Vagina (tissue), 2 donors: ENCODE measurements at regions not wholly inside any gene's neighbourhood (a gene's known extent, or its start where the extent isn't known, plus 50 kb on each side); places are given as distances from the start of the nearest gene placed in this dataset.

ENCODE experiments used
- DNase-seq, 2 donors: peaks; one replicate each; pipeline ENCODE4 v3.0.0-alpha.2; 2017; ENCODE audit errors: extremely low spot score in 2 of 2
- H3K27ac ChIP-seq: fragments of 200-600 bp; sonication (generic); one replicate; pipeline ENCODE4 v1.5.1; 2019
- H3K27me3 ChIP-seq: fragments of 200-600 bp; sonication (generic); one replicate; pipeline ENCODE4 v1.5.1; 2019
- H3K36me3 ChIP-seq, 2 donors: fragments of 200-600 bp; sonication (generic); one replicate each; pipeline ENCODE4 v1.5.1; 2017 to 2019
- H3K4me1 ChIP-seq: fragments of 200-600 bp; sonication (generic); one replicate; pipeline ENCODE4 v1.5.1; 2019
- H3K4me3 ChIP-seq, 2 donors: fragments of 200-600 bp; sonication (generic); 1 replicate in 1 of 2; 2 replicates in 1 of 2; pipeline ENCODE4 v1.5.1; 2016 to 2019
- H3K9me3 ChIP-seq: fragments of 200-600 bp; sonication (generic); one replicate; pipeline ENCODE4 v1.5.1; 2019
- POLR2A ChIP-seq, 2 donors: fragments of 450-650 bp; IDR thresholded peaks; one replicate each; pipeline ENCODE4 v1.6.1; 2017; ENCODE audit warnings: antibody characterized with exemption in 2 of 2, mild to moderate bottlenecking in 2 of 2, moderate library complexity in 2 of 2
- POLR2AphosphoS5 ChIP-seq, 2 donors: sonication (generic); formaldehyde crosslinking; IDR thresholded peaks; one replicate each; pipeline ENCODE4 v1.9.0; 2017; ENCODE audit warnings: antibody characterized with exemption in 2 of 2, mild to moderate bottlenecking in 2 of 2, low read depth in 1 of 2; ENCODE audit not compliant: insufficient read depth in 1 of 2
- intact Hi-C: fragments of 100-400 bp; cut with DNase I; formaldehyde crosslinking; loops from one replicate; pipeline ENCODE4 v1.15.1; 2023
- TF ChIP-seq, protein P1 (sequence below), 3 experiments: fragments of 450-650 bp in 2 of 3; fragments of 200-600 bp in 1 of 3; sonication (generic) in 1 of 3; IDR thresholded peaks; one replicate each; pipeline ENCODE4 v1.5.1; 2017 to 2019; ENCODE audit warnings: antibody characterized with exemption in 3 of 3, mild to moderate bottlenecking in 2 of 3, moderate library complexity in 2 of 3

DNA sequence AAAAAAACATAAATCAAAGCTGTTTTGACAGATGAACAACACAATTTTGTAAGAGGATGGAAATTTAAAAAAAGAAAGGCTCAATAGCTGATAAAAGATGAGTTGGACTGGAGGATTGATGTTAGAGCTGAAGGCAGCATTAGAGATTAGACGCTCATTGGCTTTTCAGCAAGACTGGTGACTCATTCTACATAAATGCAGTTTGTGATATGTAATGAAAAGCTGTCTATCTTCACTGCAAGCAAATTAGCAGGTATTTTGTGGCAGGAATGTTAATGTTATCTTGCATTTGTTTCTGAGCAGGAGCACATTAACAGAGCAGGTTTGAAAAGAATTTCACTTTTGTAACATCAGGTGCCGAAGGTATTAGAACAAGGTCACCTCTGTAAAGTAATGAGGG, 442.7 kb upstream of the NOVA1 start:
- Histone ChIP-seq H3K27me3 (no peaks in the 10 kb centered on the region), H3K4me3 (no peak overlapping the region), H3K4me1 (no peaks in the 10 kb centered on the region), H3K36me3 (no peaks in the 10 kb centered on the region), H3K9me3 (no peaks in the 10 kb centered on the region), H3K27ac (no peak overlapping the region)
- no peak for DNase-seq
- TF ChIP-seq, protein P1, sequence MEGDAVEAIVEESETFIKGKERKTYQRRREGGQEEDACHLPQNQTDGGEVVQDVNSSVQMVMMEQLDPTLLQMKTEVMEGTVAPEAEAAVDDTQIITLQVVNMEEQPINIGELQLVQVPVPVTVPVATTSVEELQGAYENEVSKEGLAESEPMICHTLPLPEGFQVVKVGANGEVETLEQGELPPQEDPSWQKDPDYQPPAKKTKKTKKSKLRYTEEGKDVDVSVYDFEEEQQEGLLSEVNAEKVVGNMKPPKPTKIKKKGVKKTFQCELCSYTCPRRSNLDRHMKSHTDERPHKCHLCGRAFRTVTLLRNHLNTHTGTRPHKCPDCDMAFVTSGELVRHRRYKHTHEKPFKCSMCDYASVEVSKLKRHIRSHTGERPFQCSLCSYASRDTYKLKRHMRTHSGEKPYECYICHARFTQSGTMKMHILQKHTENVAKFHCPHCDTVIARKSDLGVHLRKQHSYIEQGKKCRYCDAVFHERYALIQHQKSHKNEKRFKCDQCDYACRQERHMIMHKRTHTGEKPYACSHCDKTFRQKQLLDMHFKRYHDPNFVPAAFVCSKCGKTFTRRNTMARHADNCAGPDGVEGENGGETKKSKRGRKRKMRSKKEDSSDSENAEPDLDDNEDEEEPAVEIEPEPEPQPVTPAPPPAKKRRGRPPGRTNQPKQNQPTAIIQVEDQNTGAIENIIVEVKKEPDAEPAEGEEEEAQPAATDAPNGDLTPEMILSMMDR (IDR thresholded peaks at IDR 0.05): no peak
- TF ChIP-seq POLR2AphosphoS5 (IDR thresholded peaks at IDR 0.05; ENCODE audit: insufficient read depth in 1 of 2, low read depth in 1 of 2) (no peak), POLR2A (IDR thresholded peaks at IDR 0.05) (no peak)
- intact Hi-C loops: no loop called here

DNA sequence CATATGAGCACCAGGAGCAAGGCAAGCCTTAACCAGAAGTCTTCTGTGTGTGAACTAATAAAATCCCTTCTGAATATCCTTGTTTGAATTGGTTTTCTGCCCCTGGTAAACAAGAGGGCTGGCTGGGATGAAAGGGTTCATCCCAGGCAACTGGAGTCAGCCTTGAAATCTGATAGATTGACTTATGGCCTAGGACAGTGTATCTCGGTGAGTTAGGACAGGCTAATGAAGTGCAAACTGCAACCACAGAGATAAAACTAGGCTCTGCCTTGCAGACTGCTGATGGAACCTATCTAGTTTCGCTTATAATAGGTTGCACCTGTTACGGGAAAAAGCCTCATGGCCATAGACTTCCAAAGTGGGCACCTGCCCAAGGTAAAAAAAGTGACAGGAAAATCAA, 451.9 kb upstream of the NOVA1 start:
- no peak overlapping the region for H3K27ac ChIP-seq
- H3K27me3 ChIP-seq: no peaks in the 10 kb centered on the region
- H3K9me3 ChIP-seq: no peaks in the 10 kb centered on the region
- H3K4me1 ChIP-seq: no peaks in the 10 kb centered on the region
- TF ChIP-seq, protein P1 (IDR thresholded peaks at IDR 0.05): no peak
- TF ChIP-seq POLR2A (IDR thresholded peaks at IDR 0.05): no peak
- no peak for TF ChIP-seq POLR2AphosphoS5 (IDR thresholded peaks at IDR 0.05; ENCODE audit: insufficient read depth in 1 of 2, low read depth in 1 of 2)
- intact Hi-C loops: no loop called here
- no peak for DNase-seq
- H3K36me3 ChIP-seq: no peaks in the 10 kb centered on the region
- no peak overlapping the region for H3K4me3 ChIP-seq

DNA sequence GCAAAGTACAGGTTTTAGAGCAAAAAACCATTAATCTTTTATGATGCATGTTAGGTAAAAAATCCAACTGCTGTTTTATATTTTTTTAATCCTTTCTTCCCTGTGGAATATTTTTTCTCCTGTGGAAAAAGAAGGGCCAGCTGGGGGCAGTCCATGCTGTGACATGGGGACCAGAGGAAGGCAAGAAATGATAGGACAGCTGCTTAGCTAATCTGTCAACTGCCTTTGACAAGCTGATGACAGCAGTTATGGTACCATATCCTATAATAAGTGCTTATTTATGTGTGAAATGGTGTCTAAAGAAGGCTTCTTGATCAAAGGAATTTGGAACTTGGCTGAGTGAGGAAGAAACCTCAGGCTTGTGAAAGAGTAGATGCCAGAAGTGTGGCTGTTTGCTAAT, 452.4 kb upstream of the NOVA1 start:
- Histone ChIP-seq H3K9me3 (no peaks in the 10 kb centered on the region), H3K27me3 (no peaks in the 10 kb centered on the region), H3K4me3 (no peak overlapping the region), H3K36me3 (no peaks in the 10 kb centered on the region), H3K4me1 (no peaks in the 10 kb centered on the region), H3K27ac (no peak overlapping the region)
- TF ChIP-seq, protein P1 (IDR thresholded peaks at IDR 0.05): no peak
- TF ChIP-seq POLR2A (IDR thresholded peaks at IDR 0.05): no peak
- no peak for TF ChIP-seq POLR2AphosphoS5 (IDR thresholded peaks at IDR 0.05; ENCODE audit: insufficient read depth in 1 of 2, low read depth in 1 of 2)
- no peak for DNase-seq
- intact Hi-C loops: no loop called here

DNA sequence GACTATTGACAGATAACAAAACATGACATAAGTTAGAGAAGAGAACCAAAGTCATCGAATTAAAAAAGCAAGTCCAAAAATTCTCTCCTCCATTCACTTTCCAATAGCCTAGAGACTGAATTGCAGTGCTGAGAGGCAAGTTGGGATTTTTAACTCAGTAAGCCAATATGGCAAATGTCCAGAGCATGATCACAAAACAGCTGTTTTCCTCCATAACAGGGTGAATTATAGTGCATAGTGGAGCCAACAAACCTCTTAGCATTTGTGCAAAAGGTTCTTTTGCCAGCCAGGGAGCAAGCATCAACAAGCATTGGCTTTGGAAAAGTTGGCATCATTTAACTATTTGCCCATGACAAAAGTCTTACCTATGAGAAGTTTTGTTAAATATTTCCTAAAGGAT, 458.8 kb upstream of the NOVA1 start:
- peaks cover 12% of the 10 kb centered on the region for H3K4me1 ChIP-seq
- intact Hi-C loops: no loop called here
- H3K36me3 ChIP-seq: no peaks in the 10 kb centered on the region
- H3K27me3 ChIP-seq: no peaks in the 10 kb centered on the region
- H3K27ac ChIP-seq: no peak overlapping the region
- H3K4me3 ChIP-seq: no peak overlapping the region
- TF ChIP-seq POLR2AphosphoS5 (IDR thresholded peaks at IDR 0.05; ENCODE audit: insufficient read depth in 1 of 2, low read depth in 1 of 2): no peak
- TF ChIP-seq, protein P1 (IDR thresholded peaks at IDR 0.05): no peak
- no peak for TF ChIP-seq POLR2A (IDR thresholded peaks at IDR 0.05)
- no peak for DNase-seq
- no peaks in the 10 kb centered on the region for H3K9me3 ChIP-seq

DNA sequence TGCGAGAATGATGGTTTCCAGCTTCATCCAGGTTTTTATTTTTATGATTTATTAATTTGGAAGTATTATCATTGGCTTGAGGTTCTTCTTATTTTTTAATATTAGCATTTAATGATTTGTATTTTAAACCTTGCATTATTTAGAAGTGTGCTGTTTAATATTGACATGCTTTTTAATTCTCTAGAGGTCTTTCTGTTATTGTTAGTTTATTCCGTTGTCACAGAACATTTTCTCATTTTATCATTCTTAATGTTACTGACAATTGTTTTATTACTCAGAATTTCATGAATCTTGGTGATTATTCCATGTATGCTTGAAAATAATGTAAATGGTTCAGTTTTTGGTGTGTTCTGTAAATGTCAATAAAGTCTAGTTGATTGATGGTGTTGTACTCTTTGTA, 463.5 kb upstream of the NOVA1 start:
- Histone ChIP-seq H3K9me3 (no peaks in the 10 kb centered on the region), H3K27me3 (no peaks in the 10 kb centered on the region), H3K27ac (no peak overlapping the region), H3K36me3 (no peaks in the 10 kb centered on the region), H3K4me1 (peaks cover 7% of the 10 kb centered on the region), H3K4me3 (no peak overlapping the region)
- intact Hi-C loops: no loop called here
- TF ChIP-seq POLR2A (IDR thresholded peaks at IDR 0.05) (no peak), POLR2AphosphoS5 (IDR thresholded peaks at IDR 0.05; ENCODE audit: insufficient read depth in 1 of 2, low read depth in 1 of 2) (no peak)
- TF ChIP-seq, protein P1 (IDR thresholded peaks at IDR 0.05): no peak
- no peak for DNase-seq
